NB4 (cell line): ENCODE measurements at regions not wholly inside any gene's neighbourhood (a gene's known extent, or its start where the extent isn't known, plus 50 kb on each side); places are given as distances from the start of the nearest gene placed in this dataset.

Source experiments
- DNase-seq: peaks from one replicate; pipeline ENCODE4 v3.0.0; 2010; ENCODE audit warnings: low read depth
- H3K4me3 ChIP-seq: one replicate; pipeline ENCODE4 v1.5.1; 2011; ENCODE audit warnings: mild to moderate bottlenecking, low read depth, low read length, moderate library complexity
- CTCF ChIP-seq: IDR thresholded peaks from one replicate; pipeline ENCODE4 v1.5.1; 2012; ENCODE audit warnings: low read depth, low read length
- MYC ChIP-seq: IDR thresholded peaks from 2 replicates; pipeline ENCODE4 v1.6.1; 2011; ENCODE audit warnings: low read depth, low read length
- POLR2A ChIP-seq: IDR thresholded peaks from 2 replicates; pipeline ENCODE4 v1.6.1; 2011; ENCODE audit warnings: mild to moderate bottlenecking; ENCODE audit not compliant: insufficient read length; ENCODE audit errors: extremely low read depth
- TF ChIP-seq, protein P1 (sequence below): IDR thresholded peaks from 2 replicates; pipeline ENCODE4 v1.6.1; 2011; ENCODE audit warnings: low read depth, low read length

DNA sequence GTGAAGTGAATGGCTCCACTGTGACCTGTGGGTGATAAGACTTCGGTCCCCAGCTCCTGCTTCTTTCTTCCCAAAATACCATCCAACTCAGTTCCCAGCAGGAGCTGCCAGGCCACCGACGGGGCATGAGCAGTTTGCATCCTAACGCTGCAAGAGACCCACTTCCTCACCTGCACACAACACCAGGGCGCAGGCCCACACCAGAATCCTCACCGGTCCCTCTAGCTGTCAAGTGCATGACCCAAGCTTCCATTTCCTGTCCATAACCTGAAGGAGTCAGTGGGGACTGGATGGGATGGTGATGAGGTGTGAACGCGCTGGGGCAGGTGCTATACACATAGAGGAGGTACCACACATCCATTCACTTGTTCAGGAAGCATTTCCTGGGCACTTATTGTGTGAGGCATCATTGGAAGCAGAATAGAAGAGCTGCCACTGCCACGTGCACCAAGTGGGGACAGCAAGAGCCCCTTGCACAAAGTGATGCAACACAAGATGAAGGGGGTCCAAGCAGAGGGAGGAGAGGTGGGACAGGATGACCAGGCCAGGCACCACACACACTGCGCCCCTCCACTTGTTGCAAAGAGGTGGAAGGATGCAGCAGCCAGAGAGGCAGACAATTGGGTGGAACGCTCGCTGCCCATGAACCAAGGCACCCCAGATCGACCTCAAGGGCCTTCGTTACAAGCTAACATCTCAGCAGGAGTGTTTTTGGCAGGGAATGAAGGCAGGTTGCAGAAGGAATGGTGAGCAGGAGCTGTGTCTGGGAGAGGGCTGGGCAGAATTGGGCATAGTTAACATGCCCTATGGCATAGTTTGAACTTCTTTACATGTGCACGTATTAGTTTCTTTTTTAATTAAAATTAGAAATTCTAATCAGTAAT is 605.8 kb upstream of the MGMT start:
- no peak overlapping the region for H3K4me3 ChIP-seq
- TF ChIP-seq CTCF: no peak
- TF ChIP-seq, protein P1, sequence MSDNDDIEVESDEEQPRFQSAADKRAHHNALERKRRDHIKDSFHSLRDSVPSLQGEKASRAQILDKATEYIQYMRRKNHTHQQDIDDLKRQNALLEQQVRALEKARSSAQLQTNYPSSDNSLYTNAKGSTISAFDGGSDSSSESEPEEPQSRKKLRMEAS: no peak
- no peak for TF ChIP-seq POLR2A
- TF ChIP-seq MYC: no peak
- DNase-seq: no peak

DNA sequence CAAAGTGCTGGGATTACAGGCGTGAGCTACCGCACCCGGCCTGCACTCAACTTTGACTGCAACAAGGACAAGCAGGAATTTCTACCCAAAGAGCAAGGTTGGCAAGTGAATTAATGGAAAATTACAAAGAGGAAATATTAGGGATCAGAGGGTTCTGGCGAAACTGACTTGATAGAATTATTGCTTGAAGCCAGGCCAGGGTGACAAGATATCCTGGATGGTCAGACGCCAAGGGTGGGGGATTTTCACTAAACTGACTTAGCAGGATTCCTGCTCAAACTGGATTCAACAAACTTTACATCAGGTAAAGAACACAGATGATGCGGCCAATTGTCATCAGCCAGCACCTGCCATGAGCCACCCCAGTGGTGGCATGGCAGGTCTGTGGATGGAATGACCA is 603.6 kb upstream of the MGMT start:
- DNase-seq: no peak
- TF ChIP-seq POLR2A (no peak), MYC (no peak), CTCF (no peak)
- TF ChIP-seq, protein P1: no peak
- H3K4me3 ChIP-seq: no peak overlapping the region

- DNase-seq: no peak
- no peak overlapping the region for H3K4me3 ChIP-seq
- TF ChIP-seq, protein P1: no peak
- TF ChIP-seq MYC: no peak
- no peak for TF ChIP-seq CTCF
- no peak for TF ChIP-seq POLR2A
Measured at GRCh38 chr10:128863823-128864405, 603.1 kb upstream of the MGMT start.

GRCh38 chr10:128864554-128865295 is 602.3 kb upstream of the MGMT start:
- DNase-seq: no peak
- no peak overlapping the region for H3K4me3 ChIP-seq
- TF ChIP-seq, protein P1: no peak
- no peak for TF ChIP-seq POLR2A
- TF ChIP-seq MYC: no peak
- TF ChIP-seq CTCF: no peak

DNA sequence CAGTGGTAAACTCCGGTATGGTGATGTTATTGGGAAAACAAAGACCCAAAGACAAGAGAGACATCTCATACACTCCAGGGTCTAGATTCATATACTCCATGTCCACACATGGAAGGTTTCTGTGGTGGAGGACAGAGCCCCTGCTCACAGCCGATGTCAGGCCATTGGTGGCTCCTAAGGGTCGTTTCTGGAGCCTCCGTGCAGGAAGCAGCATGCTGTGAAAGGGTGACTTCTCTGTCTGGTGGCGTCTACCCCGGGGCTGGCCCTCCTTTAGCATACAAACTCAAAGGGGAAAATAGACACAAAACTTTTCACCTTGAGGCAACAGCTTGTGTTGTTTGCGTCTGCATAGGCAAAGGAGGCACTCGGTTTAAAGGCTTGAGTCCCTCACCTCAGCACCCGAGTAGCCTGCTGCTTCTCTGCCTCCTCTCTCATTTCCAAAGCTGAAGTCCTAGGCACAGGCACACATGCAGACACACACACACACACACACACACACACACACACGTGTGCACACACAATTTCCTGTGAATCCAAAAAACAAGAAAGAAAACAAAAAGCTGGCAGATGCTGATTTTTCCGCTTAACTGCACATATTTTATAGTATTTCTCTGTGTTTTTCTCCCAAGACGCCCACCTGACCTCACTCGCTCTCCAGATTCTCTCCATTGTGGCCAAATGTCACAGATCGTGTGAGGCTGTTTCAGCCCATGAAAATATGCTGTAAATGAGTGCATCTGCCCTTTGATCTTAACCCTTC is 601.4 kb upstream of the MGMT start:
- no peak for DNase-seq
- no peak for TF ChIP-seq MYC
- TF ChIP-seq POLR2A: no peak
- TF ChIP-seq CTCF: no peak
- TF ChIP-seq, protein P1: no peak
- no peak overlapping the region for H3K4me3 ChIP-seq
